Nephron (organoid): ENCODE measurements at regions not wholly inside any gene's neighbourhood (a gene's known extent, or its start where the extent isn't known, plus 50 kb on each side); places are given as distances from the start of the nearest gene placed in this dataset.
A peak's percentile ranks its signal among the peaks of the same experiment; 100 is the strongest.

Experiments used
- H3K27ac Mint-ChIP-seq, 3 experiments: 2 replicates each; pipeline ENCODE4 v1.8.0; 2020; ENCODE audit warnings: mixed read lengths in 3 of 3, mild to moderate bottlenecking in 2 of 3, moderate library complexity in 1 of 3
- H3K27me3 Mint-ChIP-seq: 2 replicates; pipeline ENCODE4 v1.8.0; 2021; ENCODE audit warnings: low read depth, mild to moderate bottlenecking, moderate library complexity, mixed read lengths
- H3K36me3 Mint-ChIP-seq: 2 replicates; pipeline ENCODE4 v1.8.0; 2020; ENCODE audit warnings: low read depth, mixed read lengths
- H3K4me1 Mint-ChIP-seq: 2 replicates; pipeline ENCODE4 v1.8.0; 2020; ENCODE audit warnings: mixed read lengths
- H3K4me3 Mint-ChIP-seq, 3 experiments: 2 replicates each; pipeline ENCODE4 v1.8.0; 2020; ENCODE audit warnings: mild to moderate bottlenecking in 3 of 3, mixed read lengths in 3 of 3, moderate library complexity in 2 of 3
- H3K9me3 Mint-ChIP-seq: 2 replicates; pipeline ENCODE4 v1.8.0; 2020; ENCODE audit warnings: mixed read lengths
- CTCF ChIP-seq, 3 experiments: fragments of 200-600 bp; sonication (generic); IDR thresholded peaks; one replicate each; pipeline ENCODE4 v1.5.0; 2021; ENCODE audit warnings: antibody characterized with exemption in 3 of 3; ENCODE audit not compliant: unreplicated experiment in 3 of 3

GRCh38 chr1:43042773-43043457 lies 84.2 kb upstream of the SLC2A1 start:
- Mint-ChIP-seq H3K9me3 (no peaks in the 10 kb centered on the region), H3K4me3 (no peak overlapping the region), H3K36me3 (no peaks in the 10 kb centered on the region), H3K4me1 (peaks cover 25% of the 10 kb centered on the region), H3K27me3 (peaks cover 14% of the 10 kb centered on the region), H3K27ac (no peak overlapping the region)
- no peak for TF ChIP-seq CTCF (IDR thresholded peaks at IDR 0.05; ENCODE audit: unreplicated experiment in 3 of 3)

- H3K27me3 Mint-ChIP-seq, result peaks cover 14% of the 10 kb centered on the region
- no peaks in the 10 kb centered on the region for H3K36me3 Mint-ChIP-seq
- TF ChIP-seq CTCF (IDR thresholded peaks at IDR 0.05; ENCODE audit: unreplicated experiment in 3 of 3), result no peak
- H3K4me1 Mint-ChIP-seq, result peaks cover 25% of the 10 kb centered on the region
- peak overlapping the region in 1 of 3 experiments; percentile 31 for H3K27ac Mint-ChIP-seq
- no peak overlapping the region for H3K4me3 Mint-ChIP-seq
- no peaks in the 10 kb centered on the region for H3K9me3 Mint-ChIP-seq
Observed at GRCh38 chr1:43042127-43042526, 83.5 kb upstream of the SLC2A1 start.

GRCh38 chr1:43041591-43041990 lies 82.9 kb upstream of the SLC2A1 start:
- Mint-ChIP-seq H3K27ac (no peak overlapping the region), H3K36me3 (no peaks in the 10 kb centered on the region), H3K4me1 (peaks cover 25% of the 10 kb centered on the region), H3K4me3 (no peak overlapping the region), H3K27me3 (peaks cover 14% of the 10 kb centered on the region), H3K9me3 (no peaks in the 10 kb centered on the region)
- no peak for TF ChIP-seq CTCF (IDR thresholded peaks at IDR 0.05; ENCODE audit: unreplicated experiment in 3 of 3)

- Mint-ChIP-seq H3K27ac (no peak overlapping the region), H3K36me3 (no peaks in the 10 kb centered on the region), H3K4me1 (peaks cover 21% of the 10 kb centered on the region), H3K4me3 (no peak overlapping the region), H3K9me3 (no peaks in the 10 kb centered on the region), H3K27me3 (peaks cover 9% of the 10 kb centered on the region)
- no peak for TF ChIP-seq CTCF (IDR thresholded peaks at IDR 0.05; ENCODE audit: unreplicated experiment in 3 of 3)
Observed at GRCh38 chr1:43039228-43040055, 80.8 kb upstream of the SLC2A1 start.

- Mint-ChIP-seq H3K27ac (no peak overlapping the region), H3K4me1 (peaks cover 23% of the 10 kb centered on the region), H3K9me3 (no peaks in the 10 kb centered on the region), H3K36me3 (no peaks in the 10 kb centered on the region), H3K27me3 (peaks cover 9% of the 10 kb centered on the region), H3K4me3 (no peak overlapping the region)
- TF ChIP-seq CTCF (IDR thresholded peaks at IDR 0.05; ENCODE audit: unreplicated experiment in 3 of 3), result no peak
Observed at GRCh38 chr1:43038232-43038935, 79.7 kb upstream of the SLC2A1 start.
